GM19025 (cell line): ENCODE measurements at regions not wholly inside any gene's neighbourhood (a gene's known extent, or its start where the extent isn't known, plus 50 kb on each side); places are given as distances from the start of the nearest gene placed in this dataset.

Experiments used
- ATAC-seq: cut with Tn5 transposase; IDR thresholded peaks from one replicate; pipeline ENCODE4 v1.9.1; 2021; ENCODE audit warnings: mild to moderate bottlenecking, low read depth, moderate library complexity; ENCODE audit not compliant: unreplicated experiment

DNA sequence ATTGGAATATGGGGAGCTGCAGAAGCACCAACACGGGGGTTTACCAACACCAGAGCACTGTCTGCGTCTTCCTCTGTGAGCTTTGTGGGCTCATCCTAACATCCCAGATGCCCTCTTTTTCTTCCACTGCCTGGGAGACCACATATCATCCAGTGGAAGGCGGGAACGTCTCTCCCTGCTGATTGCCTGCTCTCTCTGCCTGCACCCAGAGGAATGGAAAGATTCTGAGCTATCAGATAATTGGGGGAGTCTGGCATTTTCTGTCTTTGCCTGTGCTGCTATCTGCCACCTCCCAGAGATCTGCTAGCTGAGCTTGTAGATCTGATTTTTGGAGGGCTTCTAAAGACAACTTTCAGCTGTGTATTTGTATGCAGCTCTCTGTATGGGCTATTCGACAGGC is 166.2 kb upstream of the PLXNA2 start:
- ATAC-seq: no peak

DNA sequence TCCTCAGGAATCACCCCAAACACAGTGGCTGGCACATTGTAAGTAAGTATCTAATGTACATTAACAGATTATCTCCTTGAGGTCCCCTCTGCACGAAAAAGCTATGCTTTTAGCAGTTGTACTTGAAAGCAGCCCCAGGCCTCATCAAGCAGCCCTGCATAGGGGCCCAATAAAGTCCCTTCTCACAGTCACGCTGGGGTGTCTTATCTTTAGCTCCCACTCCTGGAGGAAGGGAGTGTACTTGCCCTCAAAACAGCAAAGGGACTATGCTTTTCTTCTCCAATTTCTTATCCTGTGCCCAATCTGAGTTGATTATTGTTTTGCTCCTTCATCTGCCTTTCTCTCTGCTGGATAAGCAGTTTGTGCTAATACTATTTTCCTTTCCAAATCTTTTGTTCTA is 168.8 kb upstream of the PLXNA2 start:
- ATAC-seq: no peak

DNA sequence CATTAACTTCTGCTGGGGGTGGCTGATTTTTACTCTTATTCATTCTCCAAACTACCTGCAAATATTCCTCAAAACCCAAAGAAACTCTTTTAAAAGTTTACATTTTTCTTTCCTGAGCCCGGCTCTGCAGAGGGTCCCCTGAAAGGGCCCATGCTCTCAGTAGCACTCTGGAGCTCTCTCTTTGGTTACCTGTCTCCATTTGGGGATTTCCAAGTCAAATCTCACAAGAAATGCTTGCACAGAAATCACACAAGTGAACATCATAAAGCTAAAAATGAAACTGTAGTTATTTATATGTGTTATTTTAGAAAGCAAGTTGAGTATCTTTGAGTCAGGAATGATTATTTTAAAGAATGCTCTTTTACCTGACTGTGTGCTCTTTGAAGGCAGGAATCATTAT is 174.5 kb upstream of the PLXNA2 start:
- no peak for ATAC-seq

DNA sequence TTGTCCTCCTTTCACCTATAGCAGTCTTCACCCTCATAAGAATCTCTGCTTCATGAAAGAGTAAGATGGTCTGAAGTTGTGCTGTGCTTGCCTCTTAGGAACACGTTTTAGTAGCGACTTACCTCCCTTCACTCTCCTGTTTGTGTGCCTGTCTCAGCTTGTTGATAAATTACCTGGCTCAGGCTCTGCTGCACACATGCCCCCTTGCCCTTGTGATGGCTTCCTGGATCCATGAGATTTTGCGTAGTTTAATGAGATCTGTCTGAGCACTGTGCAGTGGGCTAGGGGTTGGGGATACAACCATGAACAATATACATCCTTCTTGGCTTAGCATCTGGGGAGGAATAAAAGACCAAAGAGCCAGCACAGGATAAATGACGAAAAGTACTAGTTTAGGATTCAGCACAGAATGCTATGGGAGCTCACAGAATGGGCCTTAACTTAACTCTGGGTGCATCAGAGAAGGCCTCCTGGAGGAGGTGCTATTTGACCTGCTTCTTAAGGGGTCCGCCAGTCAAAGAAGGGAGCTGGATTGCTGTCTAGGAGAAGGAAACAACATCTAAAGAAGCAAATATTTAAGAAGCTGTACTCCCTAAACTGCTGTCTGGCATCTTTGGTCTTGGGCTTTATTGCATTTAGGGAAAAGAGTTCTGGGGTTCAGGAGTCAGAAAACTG is 175.7 kb upstream of the PLXNA2 start:
- no peak for ATAC-seq

DNA sequence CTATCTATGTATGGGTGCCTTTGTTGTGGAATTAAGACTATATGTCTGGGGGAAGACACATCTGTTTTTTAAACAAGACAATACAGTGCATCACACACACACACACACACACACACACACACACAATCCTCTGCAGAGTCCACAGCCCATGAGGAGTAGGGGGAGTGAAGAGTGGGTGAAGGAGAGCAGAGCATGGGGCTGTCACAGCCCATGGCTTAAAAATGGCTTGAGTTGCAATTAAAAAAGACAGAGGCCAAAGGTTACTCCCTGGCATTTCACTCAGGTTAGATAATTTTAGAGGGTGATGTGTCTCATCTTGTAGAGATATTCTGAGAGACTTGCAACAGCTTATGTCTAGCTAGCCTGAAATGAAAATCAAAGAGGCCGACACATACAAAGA is 176.5 kb upstream of the PLXNA2 start:
- ATAC-seq: no peak

DNA sequence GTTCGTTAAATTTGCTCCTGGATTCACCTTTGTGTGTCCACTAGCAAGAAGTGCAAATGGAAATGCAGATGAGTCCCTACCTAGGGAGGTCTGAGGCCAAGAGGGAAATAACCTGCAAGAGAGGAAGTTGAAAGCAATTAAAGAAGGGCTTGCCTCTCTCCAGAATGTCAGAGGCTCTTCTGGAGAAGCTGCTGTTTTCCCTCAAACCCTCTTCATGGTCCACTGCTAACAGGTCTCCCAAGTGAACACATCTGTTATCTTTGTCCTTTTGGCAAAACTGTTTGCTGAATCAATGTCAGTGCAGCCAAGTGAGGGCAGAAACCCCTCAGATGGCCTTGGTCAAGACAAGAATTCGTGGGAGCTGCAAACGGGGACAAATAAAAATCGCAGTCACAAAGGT is 177.3 kb upstream of the PLXNA2 start:
- ATAC-seq: no peak

DNA sequence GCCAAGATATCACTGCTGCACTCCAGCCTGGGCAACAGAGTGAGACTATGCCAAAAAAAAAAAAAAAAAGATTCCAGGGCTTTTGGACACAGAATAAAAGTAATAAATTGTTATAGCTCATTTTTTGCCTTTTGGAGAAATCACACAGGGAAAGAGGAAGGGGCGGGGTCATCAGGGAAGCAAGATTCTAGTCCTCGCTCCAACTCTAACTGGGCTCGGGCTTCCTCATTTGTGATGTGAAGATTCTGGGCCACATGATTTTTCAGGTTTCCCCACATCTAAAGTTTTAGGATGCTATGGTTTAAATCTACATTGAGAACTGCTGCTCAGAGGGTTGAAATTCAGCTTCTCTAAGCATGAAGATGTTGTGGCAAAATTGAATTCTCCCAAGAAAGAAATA is 179.3 kb upstream of the PLXNA2 start:
- no peak for ATAC-seq

DNA sequence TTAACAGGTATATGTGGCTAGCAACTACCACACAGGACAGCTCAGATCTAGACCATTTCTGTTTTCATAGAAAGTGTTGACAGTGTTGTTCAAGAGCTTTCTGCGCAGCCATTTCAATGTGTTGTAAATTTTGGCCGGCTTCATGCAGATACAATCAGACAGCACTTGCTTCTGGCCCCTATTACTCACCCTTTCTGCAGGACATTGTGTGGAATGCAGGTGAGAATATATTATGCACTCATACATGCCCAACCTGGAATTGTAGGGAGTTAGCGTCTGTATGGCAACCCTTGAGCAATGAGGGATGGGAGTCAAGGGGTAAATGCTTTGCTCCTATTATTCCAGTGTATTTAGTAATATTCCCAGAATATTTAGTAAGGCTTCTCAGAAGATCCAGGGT is 180.9 kb upstream of the PLXNA2 start:
- no peak for ATAC-seq

DNA sequence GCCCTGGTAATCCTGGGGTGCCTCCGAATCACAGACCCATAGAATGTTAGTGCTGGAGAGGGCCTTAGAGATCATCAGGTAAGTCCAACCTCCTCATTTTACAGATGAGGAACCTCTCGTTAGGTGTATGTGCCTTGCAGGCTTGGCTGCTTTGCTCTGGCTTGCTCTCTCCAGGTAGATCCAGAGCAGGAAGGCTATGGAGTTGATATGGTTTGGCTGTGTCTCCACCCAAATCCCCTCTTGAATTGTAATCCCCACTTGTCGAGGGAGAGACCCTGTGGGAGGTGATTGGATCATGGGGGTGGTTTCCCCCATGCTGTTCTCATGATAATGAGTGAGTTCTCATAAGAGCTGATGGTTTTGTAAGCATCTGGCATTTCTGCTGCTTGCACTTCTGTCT is 186.0 kb upstream of the PLXNA2 start:
- ATAC-seq: no peak

DNA sequence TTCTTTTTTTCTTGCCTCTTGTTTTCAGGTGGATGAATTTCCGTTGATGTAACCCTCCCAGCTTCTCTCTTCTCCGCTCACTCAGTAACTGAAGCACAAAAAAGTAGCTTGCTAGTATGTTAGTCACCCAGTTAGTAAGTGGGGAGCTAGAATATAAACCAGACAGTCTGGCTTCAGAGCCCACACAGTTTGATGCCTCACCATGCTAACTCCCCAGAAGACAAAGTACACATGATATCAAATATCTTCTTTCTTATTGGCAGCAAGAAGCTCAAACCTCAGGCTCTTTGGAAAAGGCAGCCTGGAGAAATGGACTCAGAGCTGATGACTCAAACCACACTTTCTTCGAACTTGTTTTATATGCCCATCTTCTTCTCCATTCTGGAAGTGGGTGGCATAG is 187.5 kb upstream of the PLXNA2 start:
- ATAC-seq: no peak

DNA sequence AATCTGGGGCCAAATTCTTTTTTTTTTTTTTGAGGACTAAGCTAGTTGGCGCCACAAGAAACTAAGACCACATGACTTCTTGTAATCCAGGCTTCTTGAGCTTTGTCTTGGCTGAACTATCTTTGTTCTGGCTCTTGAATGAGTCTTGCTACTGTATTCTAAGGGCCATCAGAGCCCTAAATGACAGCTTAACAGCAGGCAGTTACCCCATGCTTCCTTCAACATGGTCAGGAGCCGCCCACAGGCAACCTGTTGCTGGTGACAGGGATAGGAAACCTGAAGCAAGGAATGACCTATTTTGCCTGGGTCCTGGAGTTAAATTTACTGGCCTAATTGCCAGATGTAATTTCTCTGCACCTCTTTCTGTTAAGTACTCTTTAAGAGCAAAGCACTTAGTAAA is 188.2 kb upstream of the PLXNA2 start:
- ATAC-seq: no peak

DNA sequence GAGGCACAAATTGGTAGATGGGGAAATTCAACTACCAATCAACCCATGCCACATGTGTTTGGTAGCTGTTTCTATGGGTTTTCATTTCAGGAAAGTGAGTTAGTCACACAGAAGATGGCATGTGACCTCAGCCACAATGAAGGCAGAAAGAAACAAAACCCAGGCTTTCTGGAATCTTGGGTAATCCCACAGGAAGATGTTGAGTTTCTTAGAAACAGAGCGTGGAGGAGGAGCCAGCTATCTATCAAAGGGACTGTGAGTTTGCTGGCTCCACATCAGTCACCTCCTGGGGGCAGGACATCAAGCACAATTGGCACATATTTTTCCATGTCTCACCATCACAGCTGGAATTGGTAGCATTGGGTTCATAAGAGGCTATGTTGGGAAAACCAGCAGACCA is 188.9 kb upstream of the PLXNA2 start:
- no peak for ATAC-seq

DNA sequence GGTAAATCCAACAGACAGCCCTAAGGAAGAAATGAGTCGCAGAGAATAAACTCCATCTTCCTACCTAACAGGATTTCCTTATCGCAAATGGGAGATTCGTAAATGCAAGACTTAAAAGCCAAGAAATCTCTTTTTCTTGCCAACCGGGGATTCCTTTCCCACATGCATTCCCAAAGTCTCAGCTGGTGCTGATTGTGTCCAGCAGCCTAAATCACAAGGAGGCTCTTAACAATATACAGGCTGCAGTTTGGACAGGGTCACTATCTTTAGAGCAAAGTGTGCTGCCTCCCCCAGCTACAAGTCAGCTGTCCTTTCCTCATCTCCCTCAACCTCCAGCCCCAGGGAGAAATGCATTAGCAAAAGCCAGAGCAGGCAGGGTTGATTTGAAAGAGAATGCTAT is 189.8 kb upstream of the PLXNA2 start:
- no peak for ATAC-seq

DNA sequence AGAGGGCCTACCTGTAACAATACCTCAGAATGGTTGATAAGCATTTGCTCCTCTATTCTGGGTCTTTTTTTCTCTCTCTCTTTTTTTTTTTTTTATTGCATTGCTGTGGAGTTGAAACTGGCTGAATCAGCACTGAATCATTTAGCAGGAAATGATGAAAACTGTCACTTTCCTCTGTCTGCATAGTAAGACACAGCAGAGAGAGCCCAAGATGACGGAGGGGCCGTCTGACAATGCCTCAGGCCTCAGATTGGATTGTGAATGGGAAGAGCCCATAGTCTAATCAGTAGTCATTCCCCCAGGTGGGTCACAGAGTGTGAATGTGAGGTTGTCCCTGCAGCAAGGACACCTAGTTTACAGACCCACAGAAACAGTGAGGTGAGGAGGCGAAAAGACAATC is 193.2 kb upstream of the PLXNA2 start:
- ATAC-seq: no peak

DNA sequence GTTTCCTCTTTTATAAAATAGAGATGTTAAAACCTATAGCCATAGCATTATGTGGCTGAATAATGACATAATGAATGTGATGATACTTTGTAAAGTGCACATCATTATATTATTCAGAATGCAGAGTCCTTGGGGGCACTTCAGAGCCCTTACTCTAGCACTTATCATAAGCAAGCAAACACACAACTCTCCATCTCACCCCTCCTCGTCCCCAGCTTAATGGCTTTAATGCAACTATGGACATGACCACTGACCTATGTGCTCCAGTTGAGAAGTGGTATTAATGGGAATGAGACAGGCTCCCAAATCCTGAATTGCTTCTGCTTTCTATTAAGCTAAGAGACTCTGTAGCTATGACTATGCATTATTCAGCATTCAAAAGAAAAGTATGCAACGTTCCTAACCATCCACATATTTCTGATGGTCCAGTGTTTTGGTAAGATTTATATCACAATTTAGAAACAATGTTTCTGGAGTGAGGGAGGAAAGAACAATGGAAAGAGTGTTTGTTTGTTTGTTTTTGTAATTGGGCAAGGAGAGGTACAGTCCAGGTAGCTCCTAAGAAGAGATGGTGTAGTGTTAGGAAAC is 194.0 kb upstream of the PLXNA2 start:
- ATAC-seq: no peak

DNA sequence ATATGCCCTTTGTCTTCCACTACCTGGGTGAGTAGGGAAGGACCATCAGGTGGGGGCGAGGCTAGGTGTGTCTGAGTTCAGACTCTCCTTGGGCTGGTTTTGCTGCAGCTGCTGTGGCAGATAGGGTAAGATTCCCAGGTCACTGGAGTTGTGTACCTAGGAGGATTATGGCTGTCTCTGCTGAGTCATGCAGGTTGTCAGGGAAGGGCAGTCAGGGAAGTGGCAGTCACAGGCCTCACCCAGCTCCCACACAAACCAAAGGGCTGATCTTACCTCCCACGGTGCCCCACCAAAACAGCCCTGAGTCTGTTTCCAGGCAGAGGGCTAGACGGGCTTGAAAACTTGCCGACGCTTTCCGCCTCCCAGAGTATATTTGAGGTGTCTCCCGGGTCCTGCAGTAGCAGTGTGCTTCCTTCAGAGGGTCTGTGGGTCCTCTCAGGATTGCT is 201.6 kb upstream of the PLXNA2 start:
- no peak for ATAC-seq

DNA sequence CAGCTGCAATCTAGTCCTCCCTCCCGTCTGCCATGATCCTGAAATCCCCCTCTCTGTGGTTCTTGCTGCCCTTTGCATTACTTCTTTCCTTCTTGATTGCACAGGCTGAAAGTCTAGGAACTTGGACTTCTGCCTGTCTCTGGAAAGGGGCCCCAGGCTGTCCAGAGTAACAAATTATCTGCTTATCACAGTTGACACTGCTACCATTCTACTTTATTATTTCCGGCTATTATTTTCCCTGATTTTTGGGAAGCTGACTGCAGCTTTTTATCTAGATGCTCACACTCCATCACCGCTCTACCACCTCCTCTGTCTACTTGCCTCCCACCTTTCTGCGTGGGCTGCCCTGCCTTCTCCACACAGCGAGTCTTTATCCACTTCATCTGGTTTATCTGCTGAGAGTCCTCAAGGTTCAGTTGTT is 202.1 kb upstream of the PLXNA2 start:
- ATAC-seq: no peak

DNA sequence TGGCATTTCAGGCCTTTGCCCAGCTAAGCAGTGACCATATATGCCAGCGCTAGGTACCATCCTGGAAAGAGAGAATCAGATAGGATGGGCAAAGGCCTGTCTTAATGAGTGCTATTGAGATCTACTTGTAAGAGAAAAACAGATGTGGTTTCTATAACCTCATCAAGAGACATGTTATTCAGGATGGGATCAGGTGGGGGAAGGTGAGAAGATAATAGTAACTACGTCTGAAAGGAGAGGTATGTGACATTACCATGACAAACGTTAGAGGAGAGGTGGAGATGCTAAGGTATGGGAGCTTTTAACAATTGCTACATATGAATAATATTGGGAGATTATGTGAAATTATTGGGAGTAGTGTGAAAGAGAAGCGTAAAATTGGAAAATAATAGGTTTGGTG is 204.2 kb upstream of the PLXNA2 start:
- no peak for ATAC-seq

DNA sequence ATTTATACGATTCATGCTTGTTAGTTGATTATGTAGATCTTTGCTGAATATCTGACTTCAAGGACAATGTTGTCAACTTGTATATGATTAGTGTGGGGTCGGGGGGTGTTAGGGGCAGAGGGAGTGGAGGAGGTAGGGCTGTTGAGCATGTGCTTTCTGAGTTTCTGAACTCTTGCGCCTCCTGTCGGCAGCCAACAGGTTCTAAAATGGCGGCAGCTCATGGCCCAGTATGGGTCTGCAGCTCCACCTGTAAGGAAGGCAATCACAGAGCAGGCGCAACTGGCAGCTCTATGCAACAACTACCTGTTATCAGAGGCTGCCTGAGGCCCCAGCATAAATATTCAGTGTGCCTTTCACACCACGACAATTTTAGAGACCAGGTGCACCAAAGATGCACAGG is 205.8 kb upstream of the PLXNA2 start:
- ATAC-seq: no peak

DNA sequence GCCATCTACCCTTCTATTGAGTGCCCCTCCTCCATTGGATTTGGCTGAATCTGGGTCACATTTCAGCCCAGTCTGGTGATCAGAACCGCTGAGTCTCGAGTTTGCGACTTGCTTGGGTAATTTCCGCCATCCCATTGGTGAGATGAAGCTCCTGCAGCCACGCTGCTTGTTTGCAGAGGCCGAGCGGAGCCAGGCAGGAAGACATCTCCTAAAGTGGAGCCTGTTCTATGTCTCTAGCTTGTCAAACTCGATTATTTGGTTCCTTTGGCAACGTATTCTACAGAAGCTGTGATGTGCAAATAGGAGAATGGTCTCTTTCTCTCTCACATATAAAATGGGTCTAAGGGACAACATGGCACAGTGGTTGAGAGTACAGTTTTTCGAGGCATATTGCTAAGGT is 206.8 kb upstream of the PLXNA2 start:
- ATAC-seq: no peak

DNA sequence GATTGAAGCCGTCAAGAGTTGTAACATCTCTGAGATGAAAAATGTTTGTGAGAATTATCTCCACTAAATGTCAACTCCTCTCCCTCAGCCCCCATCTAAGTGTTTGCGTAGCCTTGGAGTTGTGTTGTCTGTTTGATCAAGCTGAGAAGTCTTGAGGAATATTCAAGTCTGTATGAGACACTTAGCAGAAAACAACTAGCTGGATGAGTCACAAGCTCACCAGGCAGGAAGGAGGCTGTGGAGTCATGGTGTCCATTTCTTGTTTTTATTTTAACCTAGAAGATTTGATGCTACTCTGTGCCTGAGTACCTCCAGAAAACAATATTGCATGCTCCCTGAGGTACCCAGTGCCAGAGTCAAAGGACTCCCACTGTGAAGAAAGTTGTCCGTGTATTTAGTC is 211.6 kb upstream of the PLXNA2 start:
- ATAC-seq: no peak

DNA sequence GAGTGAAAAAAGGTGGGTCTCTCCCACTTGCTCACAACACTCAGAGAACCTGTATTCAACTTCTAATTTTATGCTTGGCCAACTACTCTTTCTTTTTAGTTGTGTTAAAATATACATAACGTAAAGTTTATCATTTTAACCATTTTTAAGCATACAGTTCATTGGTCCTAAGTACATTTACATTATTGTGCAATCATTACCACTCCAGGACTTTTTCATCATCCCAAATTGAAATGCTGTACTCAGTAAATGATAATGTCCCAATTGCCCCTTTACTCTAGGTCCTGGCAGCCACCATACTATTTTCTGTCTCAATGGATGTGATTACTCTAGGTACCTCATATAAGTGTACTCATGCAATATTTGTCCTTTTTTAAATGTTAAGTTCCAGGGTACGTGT is 212.3 kb upstream of the PLXNA2 start:
- no peak for ATAC-seq

DNA sequence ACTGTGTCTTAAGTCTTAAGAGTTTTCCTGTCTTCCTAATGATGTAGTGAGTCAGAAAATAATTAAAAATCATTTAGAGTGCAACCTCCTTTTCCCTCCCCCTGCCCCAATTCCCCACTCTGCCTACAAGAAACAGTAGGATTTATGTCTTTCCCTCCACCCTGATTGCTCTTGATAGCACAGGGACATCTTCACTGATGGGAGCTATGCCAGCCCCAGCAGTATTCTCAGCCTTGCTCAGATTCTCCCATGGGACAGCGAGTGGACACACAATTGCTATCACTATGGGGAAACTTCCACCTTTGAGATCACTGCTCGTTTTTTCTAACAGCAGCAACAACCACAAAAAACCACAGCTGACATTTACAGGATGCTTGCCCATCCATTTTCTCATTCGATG is 216.6 kb upstream of the PLXNA2 start:
- ATAC-seq: no peak
